GM12892 (cell line): ENCODE measurements at regions not wholly inside any gene's neighbourhood (a gene's known extent, or its start where the extent isn't known, plus 50 kb on each side); places are given as distances from the start of the nearest gene placed in this dataset.

ENCODE experiments used
- POLR2A ChIP-seq: IDR thresholded peaks from 2 replicates; pipeline ENCODE4 v1.6.1; 2011; ENCODE audit warnings: low read depth, low read length, control low read depth
- POLR2AphosphoS5 ChIP-seq: IDR thresholded peaks from 2 replicates; pipeline ENCODE4 v1.6.1; 2011; ENCODE audit warnings: low read depth, low read length, control low read depth
- TAF1 ChIP-seq: IDR thresholded peaks from 2 replicates; pipeline ENCODE4 v1.6.1; 2011; ENCODE audit warnings: low read depth, mild to moderate bottlenecking, control low read depth, low read length, borderline replicate concordance

GRCh38 chr6:82015043-82015442 lies 232.5 kb downstream of the IBTK start:
- TF ChIP-seq POLR2AphosphoS5 (no peak), POLR2A (no peak), TAF1 (no peak)
